Upper lobe of left lung (tissue), 4 donors: ENCODE measurements at regions not wholly inside any gene's neighbourhood (a gene's known extent, or its start where the extent isn't known, plus 50 kb on each side); places are given as distances from the start of the nearest gene placed in this dataset.

Experiments
- POLR2A ChIP-seq, 4 donors: fragments of 450-650 bp; IDR thresholded peaks; one replicate each; pipeline ENCODE4 v1.5.1; 2016 to 2017; ENCODE audit warnings: antibody characterized with exemption in 4 of 4, mild to moderate bottlenecking in 2 of 4
- TF ChIP-seq, protein P1 (sequence below), 6 experiments: fragments of 450-650 bp in 4 of 6; fragments of 200-600 bp in 2 of 6; sonication (generic) in 2 of 6; IDR thresholded peaks; one replicate each; pipeline ENCODE4 v1.5.1; 2016 to 2019; ENCODE audit warnings: antibody characterized with exemption in 6 of 6

DNA sequence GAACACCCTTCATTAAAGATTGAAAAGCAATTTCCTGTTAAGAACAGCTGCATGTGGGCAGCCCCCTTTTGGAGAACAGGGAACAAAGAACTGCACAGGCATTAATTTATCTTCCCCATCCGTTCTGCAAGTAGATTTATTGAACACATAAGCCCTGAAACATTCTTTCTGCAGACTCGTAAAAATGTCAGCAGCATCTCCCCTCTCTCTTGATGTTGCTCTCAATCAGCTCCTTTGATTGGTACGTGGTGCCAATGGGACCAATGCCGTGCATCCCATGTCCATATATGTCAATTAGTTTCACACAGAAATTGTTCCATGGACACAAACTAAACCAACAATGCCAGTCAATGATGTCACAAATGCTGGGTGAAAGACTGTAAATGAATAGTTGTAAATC, 228.5 kb upstream of the RASGEF1B start:
- TF ChIP-seq, protein P1, sequence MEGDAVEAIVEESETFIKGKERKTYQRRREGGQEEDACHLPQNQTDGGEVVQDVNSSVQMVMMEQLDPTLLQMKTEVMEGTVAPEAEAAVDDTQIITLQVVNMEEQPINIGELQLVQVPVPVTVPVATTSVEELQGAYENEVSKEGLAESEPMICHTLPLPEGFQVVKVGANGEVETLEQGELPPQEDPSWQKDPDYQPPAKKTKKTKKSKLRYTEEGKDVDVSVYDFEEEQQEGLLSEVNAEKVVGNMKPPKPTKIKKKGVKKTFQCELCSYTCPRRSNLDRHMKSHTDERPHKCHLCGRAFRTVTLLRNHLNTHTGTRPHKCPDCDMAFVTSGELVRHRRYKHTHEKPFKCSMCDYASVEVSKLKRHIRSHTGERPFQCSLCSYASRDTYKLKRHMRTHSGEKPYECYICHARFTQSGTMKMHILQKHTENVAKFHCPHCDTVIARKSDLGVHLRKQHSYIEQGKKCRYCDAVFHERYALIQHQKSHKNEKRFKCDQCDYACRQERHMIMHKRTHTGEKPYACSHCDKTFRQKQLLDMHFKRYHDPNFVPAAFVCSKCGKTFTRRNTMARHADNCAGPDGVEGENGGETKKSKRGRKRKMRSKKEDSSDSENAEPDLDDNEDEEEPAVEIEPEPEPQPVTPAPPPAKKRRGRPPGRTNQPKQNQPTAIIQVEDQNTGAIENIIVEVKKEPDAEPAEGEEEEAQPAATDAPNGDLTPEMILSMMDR (IDR thresholded peaks at IDR 0.05): no peak
- TF ChIP-seq POLR2A (IDR thresholded peaks at IDR 0.05): no peak
